Medulla oblongata (tissue), 1 donor: ENCODE measurements at regions not wholly inside any gene's neighbourhood (a gene's known extent, or its start where the extent isn't known, plus 50 kb on each side); places are given as distances from the start of the nearest gene placed in this dataset.

ENCODE experiments used
- DNase-seq: peaks from one replicate; pipeline ENCODE4 v3.0.0-alpha.2; 2015; ENCODE audit errors: extremely low spot score

DNA sequence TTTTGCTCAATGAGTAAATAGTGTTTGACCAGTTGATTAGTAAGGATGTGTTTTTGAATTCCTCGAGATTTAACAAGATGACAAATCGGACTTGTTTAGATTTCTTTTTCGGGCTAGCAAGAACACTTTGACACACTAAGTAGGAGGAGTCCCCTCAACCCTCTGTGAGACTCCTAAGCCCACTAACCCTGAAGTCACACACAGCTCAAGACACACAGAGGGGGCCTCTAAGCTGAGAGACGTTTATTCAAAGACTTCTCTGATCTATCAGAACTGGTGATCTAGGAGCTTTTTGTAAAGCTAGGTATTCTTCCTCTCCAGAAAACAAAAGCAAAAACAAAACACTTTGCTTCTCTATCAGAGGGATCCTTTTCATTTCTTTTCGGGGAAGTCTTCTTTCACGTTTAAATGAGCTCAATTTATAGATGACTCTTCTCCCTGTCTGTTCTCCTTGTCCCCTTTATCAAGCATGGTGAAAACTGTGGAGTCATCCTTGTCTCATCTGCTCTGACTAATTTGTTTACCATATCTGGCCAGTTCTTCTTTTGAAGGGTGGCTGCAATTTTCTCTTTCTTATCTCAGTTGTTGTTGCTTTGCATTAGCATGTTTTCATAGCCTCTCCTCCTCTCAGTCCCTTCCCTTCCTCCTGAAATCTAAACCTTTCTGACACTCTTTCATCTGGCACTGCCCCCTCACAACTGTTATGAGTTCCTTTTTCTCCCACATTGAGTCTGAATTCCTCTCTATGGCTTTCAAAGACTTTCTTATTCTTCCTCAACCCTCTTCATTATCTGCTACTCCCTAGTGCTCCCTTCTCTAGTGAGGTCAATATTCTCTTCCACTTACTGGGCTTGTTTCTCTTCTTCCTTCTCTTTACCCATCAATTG lies 68.5 kb upstream of the RAI14 start:
- DNase-seq = no peak

DNA sequence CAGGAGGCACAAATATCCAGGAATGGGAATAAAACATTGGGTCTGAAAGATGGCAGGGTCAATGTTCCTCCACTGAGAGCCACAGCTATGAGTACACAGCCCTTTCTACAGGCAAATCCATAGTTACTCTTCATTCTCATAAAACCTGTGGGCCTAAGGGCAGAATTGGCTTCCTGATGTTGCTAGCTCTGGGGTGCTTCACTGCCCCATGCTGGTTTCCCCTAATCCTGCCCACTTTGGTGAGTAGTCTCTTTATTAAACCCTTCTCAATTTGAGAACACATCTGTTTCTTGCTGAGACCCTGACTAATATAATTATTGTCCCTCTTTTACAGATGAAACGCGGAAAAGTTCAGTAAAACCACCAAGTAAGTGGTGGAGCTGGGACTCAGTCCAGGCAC lies 66.3 kb upstream of the RAI14 start:
- no peak for DNase-seq

DNA sequence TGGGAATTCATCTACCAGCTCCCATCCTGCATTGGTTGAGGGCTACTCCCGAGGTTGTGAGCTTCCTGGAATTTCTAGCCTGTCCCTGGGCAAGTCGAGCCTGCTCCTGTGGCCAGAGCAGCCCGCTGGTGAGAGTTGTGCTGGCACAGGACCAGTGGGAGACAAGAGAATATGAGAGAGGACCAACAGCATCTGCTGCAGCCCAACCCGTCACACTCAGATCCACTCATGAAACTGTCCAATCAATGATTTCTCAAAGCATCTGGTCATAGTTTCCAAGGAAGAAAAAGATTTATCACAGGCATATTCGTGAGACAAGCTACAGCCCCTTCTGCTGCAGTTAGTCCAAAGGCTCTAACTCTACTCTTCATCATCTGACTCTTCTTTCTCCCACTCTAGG lies 64.4 kb upstream of the RAI14 start:
- DNase-seq = no peak

DNA sequence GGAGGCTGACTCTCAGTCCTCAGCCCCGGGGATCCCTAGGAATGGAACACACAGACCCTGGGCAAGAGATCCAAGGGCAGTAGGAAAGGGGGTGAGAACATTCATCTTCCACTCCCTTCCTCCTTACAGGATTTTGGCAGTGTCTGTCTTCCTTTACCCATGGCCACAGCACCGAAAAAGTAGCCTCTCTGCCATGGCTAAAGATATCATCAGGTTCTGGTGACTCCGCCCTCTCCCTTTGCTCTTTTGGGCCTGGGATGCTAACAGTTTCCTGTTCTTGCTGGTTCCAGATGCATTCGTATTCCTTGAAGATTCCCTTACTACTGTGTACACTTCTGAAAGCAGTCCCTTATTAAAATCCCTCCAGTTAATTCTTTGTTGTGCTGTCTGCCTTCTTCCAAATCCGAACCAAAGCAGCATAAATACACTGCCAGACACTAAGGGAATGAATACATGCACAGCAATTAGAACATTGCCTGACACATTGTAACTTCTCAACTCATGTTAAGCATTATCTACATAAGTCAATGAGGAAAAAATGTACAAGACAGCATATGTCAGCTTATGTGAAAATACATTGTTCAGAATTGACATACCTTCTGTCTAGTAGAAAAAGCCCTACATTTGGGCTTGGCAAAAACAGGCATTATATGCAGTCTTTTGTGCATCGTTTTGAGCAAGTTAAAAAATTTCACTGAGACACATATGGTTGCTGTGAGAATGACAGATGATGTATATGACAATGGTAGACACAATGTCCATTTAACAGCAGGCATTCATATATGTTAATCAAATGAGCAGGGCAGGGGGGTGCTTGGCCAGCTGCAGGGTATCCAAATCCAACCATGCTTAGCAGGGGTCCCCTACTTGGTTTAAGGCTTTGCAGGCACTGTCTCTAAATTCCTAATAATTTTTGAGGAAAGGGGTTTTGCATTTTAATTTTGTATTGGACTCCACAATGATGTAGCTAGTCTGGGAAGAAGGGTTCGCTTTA lies 58.8 kb upstream of the RAI14 start:
- no peak for DNase-seq

DNA sequence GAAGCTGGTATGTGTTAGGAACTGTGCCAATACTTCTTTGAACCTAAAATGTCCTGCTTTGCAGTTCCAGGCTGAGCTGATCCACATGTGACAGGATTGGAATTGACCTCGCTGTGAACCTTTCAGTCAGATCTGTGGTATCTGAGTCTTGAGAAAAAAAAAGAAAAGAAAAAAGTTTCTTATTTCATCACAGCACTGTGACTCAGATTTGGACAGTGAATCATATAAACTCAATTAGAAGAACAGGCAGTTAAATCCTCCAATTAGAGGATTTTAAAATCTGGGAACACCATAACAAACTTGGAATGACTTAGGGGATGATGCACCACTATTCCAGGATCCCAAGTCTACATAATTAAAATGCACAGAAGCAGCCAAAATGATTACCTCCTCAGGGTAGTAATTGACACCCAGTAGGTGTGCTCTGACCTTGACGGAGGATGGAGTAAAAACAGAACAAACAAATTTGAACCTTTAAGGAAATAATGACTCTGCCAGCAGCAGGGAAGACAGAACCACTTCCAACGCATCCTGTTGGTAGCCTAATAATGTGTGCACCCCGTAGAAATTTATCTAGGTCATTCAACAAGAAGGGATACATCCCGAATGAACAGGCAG lies 57.8 kb upstream of the RAI14 start:
- no peak for DNase-seq

DNA sequence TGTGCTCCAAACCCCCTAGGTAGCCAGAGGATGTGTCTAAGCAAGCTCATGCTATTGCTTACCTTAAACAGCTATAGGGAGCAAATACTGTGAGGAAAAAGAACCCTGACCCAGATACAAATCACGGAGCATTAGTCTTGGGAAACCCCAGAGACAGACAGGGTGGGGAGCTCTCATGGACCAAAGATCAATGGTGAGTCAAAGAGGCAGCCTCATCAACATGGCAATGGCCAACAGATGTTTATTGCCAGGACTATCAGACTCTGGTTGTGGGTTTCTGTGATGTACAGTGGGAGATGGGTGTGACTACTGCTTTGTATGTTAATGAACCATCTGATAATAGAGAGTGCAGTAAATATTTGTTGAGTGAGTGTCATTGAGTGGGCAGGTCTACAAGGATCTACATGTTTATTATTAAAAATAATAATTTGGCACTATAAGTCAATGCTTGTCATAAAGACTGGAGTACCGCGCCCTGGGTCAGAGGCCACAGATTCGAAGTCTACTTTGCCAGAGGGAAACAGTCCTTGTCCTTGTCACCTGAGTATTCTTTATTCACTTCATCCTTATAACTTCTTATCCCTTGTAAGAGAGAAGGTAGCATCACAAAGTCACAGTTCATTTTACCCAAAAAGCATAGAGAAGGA lies 56.5 kb upstream of the RAI14 start:
- DNase-seq = no peak

DNA sequence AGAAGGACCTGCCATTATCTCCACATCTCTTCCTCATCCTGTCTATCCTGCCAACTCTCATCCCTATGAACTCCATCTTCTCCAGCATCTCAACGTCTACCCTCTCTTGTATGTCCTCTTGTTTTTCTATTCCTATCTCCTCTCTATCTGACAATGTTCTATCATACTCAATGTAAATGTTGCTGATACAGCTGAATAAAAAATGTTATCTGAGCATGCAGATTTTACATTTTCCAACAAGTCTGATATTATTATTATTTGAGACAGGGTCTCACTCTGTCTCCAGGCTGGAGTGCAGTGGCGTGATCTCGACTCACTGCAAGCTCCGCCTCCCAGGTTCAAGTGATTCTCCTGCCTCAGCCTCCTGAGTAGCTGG lies 56.0 kb upstream of the RAI14 start:
- no peak for DNase-seq

DNA sequence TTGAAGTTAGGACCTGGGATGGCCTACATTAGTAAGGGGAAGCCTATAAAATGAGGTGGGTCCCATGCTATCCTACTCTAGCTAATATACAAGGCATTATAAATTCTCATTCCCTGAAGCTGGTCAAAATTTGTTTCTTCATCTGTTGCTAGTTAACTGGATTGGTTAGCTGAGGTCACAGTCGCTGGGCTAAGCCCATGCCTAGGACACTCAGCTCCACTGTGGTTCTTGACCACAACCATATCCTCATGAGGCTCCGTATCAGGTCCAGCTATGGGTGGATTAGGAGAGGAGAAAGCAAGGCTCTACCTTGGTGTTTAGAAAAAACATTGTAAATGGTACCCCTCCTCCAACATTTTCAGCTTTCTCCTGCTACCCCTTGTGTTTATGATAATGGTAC lies 52.8 kb upstream of the RAI14 start:
- no peak for DNase-seq

DNA sequence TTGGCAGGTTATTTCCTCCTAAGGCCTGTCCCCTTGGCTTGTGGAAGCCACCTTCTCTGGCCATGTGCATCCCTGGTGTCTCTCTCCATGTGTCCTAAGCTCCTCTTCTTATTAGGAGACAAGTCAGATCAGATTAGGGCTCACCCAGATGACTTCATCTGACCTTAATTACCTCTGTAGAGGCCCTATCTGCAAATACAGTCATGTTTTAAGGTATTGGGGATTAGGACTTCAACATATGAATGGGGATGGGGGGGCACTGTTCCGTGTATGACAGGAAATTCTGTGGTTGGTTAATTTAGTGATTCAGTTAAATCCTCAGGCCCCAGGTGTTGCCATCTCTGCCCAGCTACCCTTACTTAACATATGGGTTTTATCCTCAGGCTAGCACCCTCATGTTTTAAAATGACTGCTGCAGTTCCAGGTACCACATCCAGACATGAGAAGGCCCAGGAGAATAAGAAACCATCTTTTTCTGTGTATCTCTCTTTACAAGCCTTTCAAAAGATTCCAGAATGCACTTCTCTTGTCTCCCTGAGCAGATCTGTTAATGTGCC lies 51.9 kb upstream of the RAI14 start:
- no peak for DNase-seq

DNA sequence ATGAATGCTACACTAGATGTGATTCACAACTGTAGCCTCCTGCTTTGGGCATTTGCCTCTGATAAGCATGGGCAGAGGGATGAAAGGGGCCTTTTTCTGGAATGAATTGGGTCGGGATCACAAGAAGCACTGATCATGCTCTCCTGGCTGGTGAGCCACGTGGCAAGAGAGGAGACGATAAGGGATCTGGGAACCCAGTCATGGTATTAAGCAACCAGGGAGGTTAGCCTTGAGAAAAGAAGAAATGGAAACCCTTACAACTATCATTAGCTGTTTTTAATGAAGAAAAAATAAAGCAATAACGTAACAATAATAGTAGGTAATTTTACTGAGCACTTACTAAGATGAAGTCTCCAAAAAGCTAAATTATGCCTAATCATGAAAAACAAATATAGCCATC lies 50.0 kb upstream of the RAI14 start:
- DNase-seq = no peak
